ENCODE measurements at regions not wholly inside any gene's neighbourhood (a gene's known extent, or its start where the extent isn't known, plus 50 kb on each side); places are given as distances from the start of the nearest gene placed in this dataset.
"Not testable (repeated sequence)": the region's sequence is repeated elsewhere in the genome, so short reads cannot be mapped to it uniquely, and the experiment has no call there.

- no peak for DNase-seq (ENCODE audit: low read depth)
Observed at GRCh38 chr6:140825731-140826130, 1307.0 kb upstream of the GJE1 start.

- DNase-seq (ENCODE audit: low read depth) = no peak
Observed at GRCh38 chr6:140824595-140824994, 1308.1 kb upstream of the GJE1 start.

GRCh38 chr6:140821196-140821595 lies 1311.5 kb upstream of the GJE1 start:
- no peak for DNase-seq (ENCODE audit: low read depth)

- no peak for DNase-seq (ENCODE audit: low read depth)
Observed at GRCh38 chr6:140817176-140817575, 1315.5 kb upstream of the GJE1 start.

GRCh38 chr6:140816681-140817080 lies 1316.0 kb upstream of the GJE1 start:
- no peak for DNase-seq (ENCODE audit: low read depth)

GRCh38 chr6:140812636-140813035 lies 1320.1 kb upstream of the GJE1 start:
- DNase-seq (ENCODE audit: low read depth) = no peak

- no peak for DNase-seq (ENCODE audit: low read depth)
Observed at GRCh38 chr6:140811642-140812041, 1321.1 kb upstream of the GJE1 start.

GRCh38 chr6:140809694-140810101 lies 1323.0 kb upstream of the GJE1 start:
- DNase-seq (ENCODE audit: low read depth) = no peak

- DNase-seq (ENCODE audit: low read depth) = no peak
Observed at GRCh38 chr6:140806431-140806830, 1326.3 kb upstream of the GJE1 start.

- DNase-seq (ENCODE audit: low read depth) = no peak
Observed at GRCh38 chr6:140794544-140794943, 1338.2 kb upstream of the GJE1 start.

GRCh38 chr6:140790109-140790508 lies 1342.6 kb upstream of the GJE1 start:
- no peak for DNase-seq (ENCODE audit: low read depth)

GRCh38 chr6:140789466-140789865 lies 1343.3 kb upstream of the GJE1 start:
- DNase-seq (ENCODE audit: low read depth) = no peak

GRCh38 chr6:140785926-140786325 lies 1346.8 kb upstream of the GJE1 start:
- no peak for DNase-seq (ENCODE audit: low read depth)

- DNase-seq (ENCODE audit: low read depth) = no peak
Observed at GRCh38 chr6:140784573-140784972, 1348.2 kb upstream of the GJE1 start.

GRCh38 chr6:140783504-140783903 lies 1349.2 kb upstream of the GJE1 start:
- DNase-seq (ENCODE audit: low read depth) = not testable (repeated sequence)

GRCh38 chr6:140782941-140783340 lies 1349.8 kb upstream of the GJE1 start:
- DNase-seq (ENCODE audit: low read depth) = no peak

- no peak for DNase-seq (ENCODE audit: low read depth)
Observed at GRCh38 chr6:140779991-140780596, 1352.6 kb upstream of the GJE1 start.

GRCh38 chr6:140779341-140779740 lies 1353.4 kb upstream of the GJE1 start:
- DNase-seq (ENCODE audit: low read depth) = no peak

- DNase-seq (ENCODE audit: low read depth) = no peak
Observed at GRCh38 chr6:140777780-140778179, 1354.9 kb upstream of the GJE1 start.

GRCh38 chr6:140775061-140775460 lies 1357.7 kb upstream of the GJE1 start:
- DNase-seq (ENCODE audit: low read depth) = no peak

- no peak for DNase-seq (ENCODE audit: low read depth)
Observed at GRCh38 chr6:140774080-140774505, 1358.6 kb upstream of the GJE1 start.

- DNase-seq (ENCODE audit: low read depth) = no peak
Observed at GRCh38 chr6:140773276-140773675, 1359.4 kb upstream of the GJE1 start.

GRCh38 chr6:140772576-140772975 lies 1360.1 kb upstream of the GJE1 start:
- DNase-seq (ENCODE audit: low read depth) = no peak

- no peak for DNase-seq (ENCODE audit: low read depth)
Observed at GRCh38 chr6:140768133-140768532, 1364.6 kb upstream of the GJE1 start.

- DNase-seq (ENCODE audit: low read depth) = no peak
Observed at GRCh38 chr6:140766999-140767398, 1365.7 kb upstream of the GJE1 start.
